ENCODE measurements at regions not wholly inside any gene's neighbourhood (a gene's known extent, or its start where the extent isn't known, plus 50 kb on each side); places are given as distances from the start of the nearest gene placed in this dataset.

DNA sequence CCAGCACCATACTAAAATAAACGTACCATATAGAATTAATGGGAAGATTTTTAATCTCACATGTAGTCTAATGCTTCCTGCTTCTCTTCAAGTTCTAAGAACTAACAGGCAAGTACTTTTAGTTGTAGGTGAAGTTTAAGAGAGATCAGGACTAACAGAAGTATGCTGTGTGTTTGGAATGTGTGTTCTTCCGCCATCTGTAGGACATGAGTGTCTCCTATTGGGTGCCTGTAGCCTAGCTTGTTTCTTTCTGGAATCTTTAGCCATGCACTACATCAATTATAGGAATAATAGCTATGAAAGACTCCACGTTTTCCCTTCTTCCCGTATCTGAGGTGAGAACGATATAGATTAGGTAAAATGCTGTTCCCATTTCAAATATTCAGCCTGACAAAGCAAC is 140.2 kb upstream of the AHR start:
- no peak for DNase-seq (ENCODE audit: low spot score, unreplicated experiment)
- TF ChIP-seq, protein P1, sequence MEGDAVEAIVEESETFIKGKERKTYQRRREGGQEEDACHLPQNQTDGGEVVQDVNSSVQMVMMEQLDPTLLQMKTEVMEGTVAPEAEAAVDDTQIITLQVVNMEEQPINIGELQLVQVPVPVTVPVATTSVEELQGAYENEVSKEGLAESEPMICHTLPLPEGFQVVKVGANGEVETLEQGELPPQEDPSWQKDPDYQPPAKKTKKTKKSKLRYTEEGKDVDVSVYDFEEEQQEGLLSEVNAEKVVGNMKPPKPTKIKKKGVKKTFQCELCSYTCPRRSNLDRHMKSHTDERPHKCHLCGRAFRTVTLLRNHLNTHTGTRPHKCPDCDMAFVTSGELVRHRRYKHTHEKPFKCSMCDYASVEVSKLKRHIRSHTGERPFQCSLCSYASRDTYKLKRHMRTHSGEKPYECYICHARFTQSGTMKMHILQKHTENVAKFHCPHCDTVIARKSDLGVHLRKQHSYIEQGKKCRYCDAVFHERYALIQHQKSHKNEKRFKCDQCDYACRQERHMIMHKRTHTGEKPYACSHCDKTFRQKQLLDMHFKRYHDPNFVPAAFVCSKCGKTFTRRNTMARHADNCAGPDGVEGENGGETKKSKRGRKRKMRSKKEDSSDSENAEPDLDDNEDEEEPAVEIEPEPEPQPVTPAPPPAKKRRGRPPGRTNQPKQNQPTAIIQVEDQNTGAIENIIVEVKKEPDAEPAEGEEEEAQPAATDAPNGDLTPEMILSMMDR (IDR thresholded peaks at IDR 0.05; ENCODE audit: unreplicated experiment): no peak
- no peak overlapping the region for H3K27ac Mint-ChIP-seq
- no peak overlapping the region for H3K4me3 Mint-ChIP-seq (ENCODE audit: low read depth)
- H3K27me3 Mint-ChIP-seq: no peaks in the 10 kb centered on the region
- H3K36me3 Mint-ChIP-seq (ENCODE audit: insufficient read depth): no peaks in the 10 kb centered on the region
- H3K9me3 Mint-ChIP-seq (ENCODE audit: low read depth): peaks cover 5% of the 10 kb centered on the region
- peaks cover 11% of the 10 kb centered on the region for H3K4me1 Mint-ChIP-seq (ENCODE audit: low read depth)

DNA sequence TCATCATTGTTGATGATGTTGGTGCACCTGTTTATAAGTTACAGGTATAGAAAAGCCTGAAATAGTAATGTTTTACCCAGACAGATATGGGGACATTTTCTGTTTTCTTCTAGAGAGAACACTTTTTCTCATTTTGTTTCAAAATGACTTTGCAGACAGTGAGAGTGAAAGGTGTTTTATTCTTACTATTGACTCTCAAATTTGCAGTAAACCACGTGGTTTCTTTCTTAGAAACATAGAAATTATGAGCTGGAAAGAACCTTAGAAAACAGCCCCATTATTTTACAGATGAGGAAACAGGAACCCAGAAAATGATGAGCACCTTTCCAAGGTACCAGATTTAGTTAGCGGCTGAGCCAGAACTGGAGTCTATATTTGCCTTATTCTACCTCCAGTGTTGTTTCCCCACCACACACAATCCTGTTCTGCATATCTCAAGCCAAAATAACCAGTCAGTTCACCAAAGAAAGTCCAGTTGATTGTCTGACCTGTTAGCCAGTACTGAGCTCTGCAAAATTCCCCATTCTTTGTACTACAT is 138.9 kb upstream of the AHR start:
- TF ChIP-seq, protein P1 (IDR thresholded peaks at IDR 0.05; ENCODE audit: unreplicated experiment): no peak
- no peaks in the 10 kb centered on the region for H3K36me3 Mint-ChIP-seq (ENCODE audit: insufficient read depth)
- H3K4me1 Mint-ChIP-seq (ENCODE audit: low read depth): peaks cover 11% of the 10 kb centered on the region
- no peak for DNase-seq (ENCODE audit: low spot score, unreplicated experiment)
- H3K27ac Mint-ChIP-seq: no peak overlapping the region
- H3K4me3 Mint-ChIP-seq (ENCODE audit: low read depth): no peak overlapping the region
- no peaks in the 10 kb centered on the region for H3K27me3 Mint-ChIP-seq
- H3K9me3 Mint-ChIP-seq (ENCODE audit: low read depth): peaks cover 5% of the 10 kb centered on the region

DNA sequence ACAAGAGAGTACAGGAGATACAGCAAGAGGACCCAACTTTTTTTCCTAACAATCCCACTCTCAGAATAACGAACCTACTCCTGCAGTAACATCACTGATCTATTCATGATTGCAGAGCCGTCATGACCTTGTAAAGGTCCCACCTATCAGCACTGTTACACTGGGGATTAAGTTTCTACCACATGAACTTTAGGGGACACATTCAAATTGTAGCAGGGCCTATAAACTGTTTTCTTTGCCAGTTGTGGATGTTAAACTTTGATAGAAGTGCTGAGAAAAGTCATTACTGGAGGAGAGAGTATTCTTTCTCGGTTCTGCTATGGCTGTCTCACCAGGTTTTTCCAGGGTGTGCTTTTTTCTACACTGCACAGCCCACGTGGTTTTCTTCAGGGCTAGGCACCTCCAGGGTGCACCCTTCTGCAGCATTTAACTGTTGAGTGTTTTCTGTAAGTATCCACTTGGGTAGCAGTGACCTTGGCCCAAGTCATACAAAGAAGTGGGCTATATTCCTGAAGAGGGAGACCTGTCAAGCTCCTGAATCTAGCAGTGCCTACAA is 131.6 kb upstream of the AHR start:
- Mint-ChIP-seq H3K27me3 (no peaks in the 10 kb centered on the region), H3K36me3 (ENCODE audit: insufficient read depth) (no peaks in the 10 kb centered on the region), H3K4me1 (ENCODE audit: low read depth) (peaks cover 6% of the 10 kb centered on the region), H3K9me3 (ENCODE audit: low read depth) (peaks cover 2% of the 10 kb centered on the region), H3K27ac (no peak overlapping the region), H3K4me3 (ENCODE audit: low read depth) (no peak overlapping the region)
- no peak for DNase-seq (ENCODE audit: low spot score, unreplicated experiment)
- TF ChIP-seq, protein P1 (IDR thresholded peaks at IDR 0.05; ENCODE audit: unreplicated experiment): no peak

DNA sequence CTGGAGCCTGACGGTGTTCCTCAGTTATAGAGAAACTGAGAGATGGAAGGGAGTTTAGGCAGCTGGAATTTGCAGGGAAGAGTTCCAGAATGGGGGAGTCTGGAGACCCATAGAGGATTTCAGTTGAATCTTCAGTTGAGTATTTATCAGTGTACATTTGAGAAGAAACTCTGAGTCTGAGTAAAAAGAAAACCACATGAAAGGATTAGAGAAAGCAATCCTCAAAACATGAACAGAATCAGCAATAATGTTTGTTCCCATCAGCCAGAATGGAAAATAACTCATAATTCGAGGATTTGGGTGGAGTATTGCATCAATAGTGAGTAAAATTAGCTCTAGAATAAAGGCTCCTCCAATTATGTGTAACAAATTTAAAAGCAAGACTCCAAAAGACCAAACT is 130.0 kb upstream of the AHR start:
- Mint-ChIP-seq H3K4me1 (ENCODE audit: low read depth) (peaks cover 6% of the 10 kb centered on the region), H3K9me3 (ENCODE audit: low read depth) (no peaks in the 10 kb centered on the region), H3K36me3 (ENCODE audit: insufficient read depth) (no peaks in the 10 kb centered on the region), H3K27me3 (no peaks in the 10 kb centered on the region), H3K4me3 (ENCODE audit: low read depth) (no peak overlapping the region), H3K27ac (no peak overlapping the region)
- TF ChIP-seq, protein P1 (IDR thresholded peaks at IDR 0.05; ENCODE audit: unreplicated experiment): no peak
- no peak for DNase-seq (ENCODE audit: low spot score, unreplicated experiment)

DNA sequence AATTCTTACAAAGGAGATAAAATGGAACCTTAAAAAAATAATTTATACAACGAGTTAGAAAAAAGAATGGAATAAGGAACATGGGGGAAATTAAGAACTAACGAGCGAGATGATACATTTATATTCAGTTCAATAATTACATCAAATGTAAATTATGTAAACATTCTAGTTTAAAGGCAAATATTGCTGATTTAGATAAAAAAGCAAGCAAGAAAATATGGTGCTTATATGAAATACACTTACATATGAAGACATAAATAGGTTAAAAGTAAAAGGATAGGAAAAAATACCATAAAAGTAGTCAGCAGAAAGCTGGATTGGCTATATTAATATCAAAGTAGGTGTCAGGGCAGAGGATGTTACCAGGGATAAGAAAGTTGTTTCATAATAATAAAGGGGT is 127.0 kb upstream of the AHR start:
- no peak overlapping the region for H3K4me3 Mint-ChIP-seq (ENCODE audit: low read depth)
- H3K27me3 Mint-ChIP-seq: no peaks in the 10 kb centered on the region

More for the DNA sequence above, 127.0 kb upstream of the AHR start:
- Mint-ChIP-seq H3K4me1 (ENCODE audit: low read depth) (peaks cover 6% of the 10 kb centered on the region), H3K27ac (no peak overlapping the region), H3K36me3 (ENCODE audit: insufficient read depth) (no peaks in the 10 kb centered on the region), H3K9me3 (ENCODE audit: low read depth) (no peaks in the 10 kb centered on the region)
- TF ChIP-seq, protein P1 (IDR thresholded peaks at IDR 0.05; ENCODE audit: unreplicated experiment): no peak
- no peak for DNase-seq (ENCODE audit: low spot score, unreplicated experiment)
